ENCODE measurements at regions not wholly inside any gene's neighbourhood (a gene's known extent, or its start where the extent isn't known, plus 50 kb on each side); places are given as distances from the start of the nearest gene placed in this dataset.
A peak's percentile ranks its signal among the peaks of the same experiment; 100 is the strongest.

DNA sequence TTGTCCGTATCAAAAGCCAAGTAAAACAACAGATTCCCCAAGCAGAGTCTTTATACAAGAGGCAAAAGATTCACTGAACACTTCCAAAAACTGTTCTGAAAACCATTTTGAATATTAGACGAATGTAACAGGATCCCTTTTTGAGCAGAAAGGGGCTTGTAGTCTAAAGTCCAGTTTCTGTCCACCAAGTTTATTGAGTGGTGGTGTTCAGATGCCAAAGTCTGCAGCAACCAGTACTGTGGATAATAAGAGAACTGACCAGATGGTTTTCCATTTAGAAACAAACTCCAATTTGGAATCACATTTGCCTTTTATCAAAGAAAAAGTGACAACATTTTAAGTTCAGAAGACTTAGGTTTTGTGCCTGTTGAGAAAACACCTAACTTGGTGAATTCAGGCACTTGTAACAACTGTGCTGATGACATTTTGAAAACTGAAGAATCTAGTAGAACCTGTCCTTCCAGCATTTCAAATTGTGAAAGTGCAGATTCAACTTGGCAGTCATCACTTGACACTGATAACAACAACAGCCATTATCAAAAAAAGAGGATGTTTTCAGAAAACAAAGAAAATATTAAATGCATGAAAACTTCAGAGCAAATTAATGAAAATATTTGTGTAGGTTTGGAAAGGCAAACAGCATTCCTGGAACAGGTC is 217.1 kb downstream of the CSNK2A3 start:
- intact Hi-C loops (cut with DNase I) = no loop called here
- Histone ChIP-seq H3K27ac (ENCODE audit: low read length) (no peak overlapping the region), H3K27me3 (ENCODE audit: control insufficient read depth, insufficient read depth) (no peaks in the 10 kb centered on the region), H3K4me1 (ENCODE audit: control insufficient read depth, insufficient read depth, low read length) (no peaks in the 10 kb centered on the region), H3K4me3 (ENCODE audit: low read length) (no peak overlapping the region), H3K9me3 (ENCODE audit: control insufficient read depth, low read length) (no peaks in the 10 kb centered on the region)
- no peak for DNase-seq
- no peak for ATAC-seq
- WGBS = 61% methylated on average over 2 of the region's 2 CpGs

- H3K27ac ChIP-seq (ENCODE audit: low read length) = no peak overlapping the region
- 89% methylated on average over 1 of the region's 1 CpG for WGBS
- no peaks in the 10 kb centered on the region for H3K27me3 ChIP-seq (ENCODE audit: control insufficient read depth, insufficient read depth)
- no peaks in the 10 kb centered on the region for H3K4me1 ChIP-seq (ENCODE audit: control insufficient read depth, insufficient read depth, low read length)
- no peak overlapping the region for H3K4me3 ChIP-seq (ENCODE audit: low read length)
- ATAC-seq = no peak
- intact Hi-C loops (cut with DNase I) = no loop called here
- no peaks in the 10 kb centered on the region for H3K9me3 ChIP-seq (ENCODE audit: control insufficient read depth, low read length)
- no peak for DNase-seq
Measured at GRCh38 chr11:11129118-11129517, 223.9 kb downstream of the CSNK2A3 start.

DNA sequence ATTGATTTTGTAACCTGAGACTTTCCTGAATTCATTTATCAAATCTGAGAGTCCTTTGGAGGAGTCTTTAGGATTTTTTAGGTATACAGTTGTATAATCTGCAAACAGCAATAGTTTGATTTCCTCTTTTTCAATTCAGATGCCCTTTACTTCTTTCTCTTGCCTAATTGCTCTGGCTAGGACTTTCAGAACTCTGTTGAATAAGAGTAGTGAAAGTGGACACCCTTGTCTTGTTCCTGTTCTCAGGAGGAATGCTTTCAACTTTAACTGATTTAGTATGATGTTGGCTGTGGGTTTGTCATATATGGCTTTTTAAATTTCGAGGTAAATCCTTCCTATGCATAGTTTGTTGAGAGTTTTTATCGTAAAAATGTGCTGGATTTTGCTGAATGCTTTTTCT is 227.4 kb downstream of the CSNK2A3 start:
- intact Hi-C loops (cut with DNase I) = no loop called here
- no peaks in the 10 kb centered on the region for H3K4me1 ChIP-seq (ENCODE audit: control insufficient read depth, insufficient read depth, low read length)
- no peaks in the 10 kb centered on the region for H3K9me3 ChIP-seq (ENCODE audit: control insufficient read depth, low read length)
- 81% methylated on average over 2 of the region's 2 CpGs for WGBS
- ATAC-seq (no peak), DNase-seq (no peak)
- H3K27ac ChIP-seq (ENCODE audit: low read length) = no peak overlapping the region
- H3K4me3 ChIP-seq (ENCODE audit: low read length) = no peak overlapping the region
- no peaks in the 10 kb centered on the region for H3K27me3 ChIP-seq (ENCODE audit: control insufficient read depth, insufficient read depth)

DNA sequence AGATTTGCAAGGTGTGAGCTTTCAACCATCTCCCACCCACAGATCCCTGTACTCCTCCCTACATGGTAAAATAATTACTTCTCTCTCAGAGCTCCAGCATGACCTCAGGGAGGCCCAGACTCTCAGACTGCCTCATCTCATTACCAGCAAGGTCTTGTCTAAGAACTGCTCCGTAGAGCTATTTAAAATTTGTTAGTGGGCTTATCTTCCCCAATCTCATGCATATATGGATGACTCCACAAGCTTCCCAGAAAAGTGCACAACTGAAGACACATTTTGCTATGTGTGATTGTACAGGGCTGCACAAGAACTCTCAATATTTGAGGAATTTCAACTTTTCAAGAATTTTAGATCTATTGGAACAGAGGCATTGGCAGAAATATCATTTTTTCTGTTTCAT is 230.3 kb downstream of the CSNK2A3 start:
- no peak for DNase-seq
- Histone ChIP-seq H3K27ac (ENCODE audit: low read length) (no peak overlapping the region), H3K4me1 (ENCODE audit: control insufficient read depth, insufficient read depth, low read length) (no peaks in the 10 kb centered on the region), H3K9me3 (ENCODE audit: control insufficient read depth, low read length) (no peaks in the 10 kb centered on the region), H3K27me3 (ENCODE audit: control insufficient read depth, insufficient read depth) (no peaks in the 10 kb centered on the region), H3K4me3 (ENCODE audit: low read length) (no peak overlapping the region)
- ATAC-seq = no peak
- 90% methylated on average over 1 of the region's 1 CpG for WGBS
- intact Hi-C loops (cut with DNase I) = no loop called here

- H3K9me3 ChIP-seq (ENCODE audit: control insufficient read depth, low read length) = no peaks in the 10 kb centered on the region
- no peak overlapping the region for H3K27ac ChIP-seq (ENCODE audit: low read length)
- intact Hi-C loops (cut with DNase I) = no loop called here
- H3K4me3 ChIP-seq (ENCODE audit: low read length) = no peak overlapping the region
- no peak for ATAC-seq
- 100% methylated on average over 1 of the region's 1 CpG for WGBS
- DNase-seq = no peak
- H3K27me3 ChIP-seq (ENCODE audit: control insufficient read depth, insufficient read depth) = no peaks in the 10 kb centered on the region
- H3K4me1 ChIP-seq (ENCODE audit: control insufficient read depth, insufficient read depth, low read length) = no peaks in the 10 kb centered on the region
Measured at GRCh38 chr11:11119917-11120316, 233.1 kb downstream of the CSNK2A3 start.

GRCh38 chr11:11117730-11118129 is 235.3 kb downstream of the CSNK2A3 start:
- H3K27me3 ChIP-seq (ENCODE audit: control insufficient read depth, insufficient read depth) = no peaks in the 10 kb centered on the region
- H3K27ac ChIP-seq (ENCODE audit: low read length) = no peak overlapping the region
- ATAC-seq = no peak
- H3K4me3 ChIP-seq (ENCODE audit: low read length) = no peak overlapping the region
- no peaks in the 10 kb centered on the region for H3K9me3 ChIP-seq (ENCODE audit: control insufficient read depth, low read length)
- WGBS = 77% methylated on average over 3 of the region's 3 CpGs
- DNase-seq = no peak
- intact Hi-C loops (cut with DNase I) = no loop called here
- no peaks in the 10 kb centered on the region for H3K4me1 ChIP-seq (ENCODE audit: control insufficient read depth, insufficient read depth, low read length)

GRCh38 chr11:11115475-11115874 is 237.6 kb downstream of the CSNK2A3 start:
- H3K27me3 ChIP-seq (ENCODE audit: control insufficient read depth, insufficient read depth) = no peaks in the 10 kb centered on the region
- no peaks in the 10 kb centered on the region for H3K9me3 ChIP-seq (ENCODE audit: control insufficient read depth, low read length)
- ATAC-seq = no peak
- 92% methylated on average over 3 of the region's 3 CpGs for WGBS
- no peak overlapping the region for H3K27ac ChIP-seq (ENCODE audit: low read length)
- no peak for DNase-seq
- H3K4me1 ChIP-seq (ENCODE audit: control insufficient read depth, insufficient read depth, low read length) = no peaks in the 10 kb centered on the region
- H3K4me3 ChIP-seq (ENCODE audit: low read length) = no peak overlapping the region
- intact Hi-C loops (cut with DNase I) = no loop called here

- no peak overlapping the region for H3K27ac ChIP-seq (ENCODE audit: low read length)
- no peaks in the 10 kb centered on the region for H3K9me3 ChIP-seq (ENCODE audit: control insufficient read depth, low read length)
- intact Hi-C loops (cut with DNase I) = no loop called here
- no peak for ATAC-seq
- no peak for DNase-seq
- H3K4me3 ChIP-seq (ENCODE audit: low read length) = no peak overlapping the region
- H3K27me3 ChIP-seq (ENCODE audit: control insufficient read depth, insufficient read depth) = no peaks in the 10 kb centered on the region
- WGBS = 82% methylated on average over 1 of the region's 1 CpG
- H3K4me1 ChIP-seq (ENCODE audit: control insufficient read depth, insufficient read depth, low read length) = no peaks in the 10 kb centered on the region
Measured at GRCh38 chr11:11113626-11114025, 239.4 kb downstream of the CSNK2A3 start.

DNA sequence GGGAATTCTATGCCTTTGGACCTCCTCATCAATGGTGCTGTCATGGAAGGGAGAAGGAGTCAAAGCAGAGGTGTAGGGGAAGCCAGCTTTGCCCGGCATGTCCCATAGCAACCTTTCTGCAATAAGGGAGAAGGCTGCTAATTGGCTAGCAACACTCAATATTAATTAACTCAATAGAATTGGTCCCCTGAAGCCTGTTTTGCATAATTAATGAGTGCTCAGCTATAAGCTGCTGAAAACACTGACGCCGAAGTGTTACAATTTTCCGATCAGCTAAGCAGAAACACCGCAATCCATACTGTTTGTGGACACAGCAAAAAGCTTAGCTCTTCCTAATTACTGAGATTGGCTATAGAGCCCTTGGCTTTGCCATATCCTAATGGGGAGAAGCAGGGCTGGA is 245.0 kb downstream of the CSNK2A3 start:
- ATAC-seq (no peak), DNase-seq (no peak)
- Histone ChIP-seq H3K4me3 (ENCODE audit: low read length) (no peak overlapping the region), H3K27ac (ENCODE audit: low read length) (no peak overlapping the region), H3K9me3 (ENCODE audit: control insufficient read depth, low read length) (no peaks in the 10 kb centered on the region), H3K4me1 (ENCODE audit: control insufficient read depth, insufficient read depth, low read length) (no peaks in the 10 kb centered on the region), H3K27me3 (ENCODE audit: control insufficient read depth, insufficient read depth) (no peaks in the 10 kb centered on the region)
- WGBS = 95% methylated on average over 5 of the region's 5 CpGs
- intact Hi-C loops (cut with DNase I) = no loop called here

DNA sequence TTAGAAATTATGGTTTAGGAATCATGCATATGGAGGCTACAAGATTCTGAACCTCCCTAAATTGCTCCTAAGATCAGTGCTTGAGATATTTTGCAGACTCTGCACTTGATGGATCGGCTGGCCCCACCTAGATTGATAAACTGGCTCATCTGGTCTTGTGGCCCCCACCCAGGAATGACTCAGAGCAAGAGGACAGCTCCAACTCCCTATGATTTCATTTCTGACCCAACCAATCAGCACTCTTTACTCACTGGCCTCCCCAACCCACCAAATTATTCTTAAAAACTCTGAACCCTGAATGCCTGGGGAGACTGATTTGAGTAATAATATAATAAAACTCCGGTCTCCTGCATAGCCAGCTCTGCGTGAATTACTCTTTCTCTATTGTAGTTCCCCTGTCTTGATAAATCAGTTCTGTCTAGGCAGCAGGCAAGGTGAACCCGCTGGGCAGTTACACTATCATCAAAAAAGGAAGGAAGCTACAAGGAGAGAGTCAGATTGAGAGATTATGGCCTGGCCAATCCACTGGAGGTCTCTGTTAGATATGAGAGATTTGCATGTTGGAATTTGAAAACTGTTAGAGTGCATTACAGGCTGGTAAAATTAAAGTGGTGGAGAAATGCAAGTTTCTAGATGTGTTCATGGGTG is 245.8 kb downstream of the CSNK2A3 start:
- DNase-seq = peak in 1 of 3 donors; percentile 21
- H3K4me1 ChIP-seq (ENCODE audit: control insufficient read depth, insufficient read depth, low read length) = no peaks in the 10 kb centered on the region
- 75% methylated on average over 4 of the region's 4 CpGs for WGBS

GRCh38 chr11:11105361-11105760 is 247.5 kb upstream of the ZBED5 start:
- H3K4me3 ChIP-seq (ENCODE audit: low read length) = no peak overlapping the region
- 93% methylated on average over 1 of the region's 1 CpG for WGBS
- intact Hi-C loops (cut with DNase I) = no loop called here
- ATAC-seq = no peak
- H3K9me3 ChIP-seq (ENCODE audit: control insufficient read depth, low read length) = no peaks in the 10 kb centered on the region
- no peak overlapping the region for H3K27ac ChIP-seq (ENCODE audit: low read length)
- DNase-seq = no peak
- H3K4me1 ChIP-seq (ENCODE audit: control insufficient read depth, insufficient read depth, low read length) = no peaks in the 10 kb centered on the region
- no peaks in the 10 kb centered on the region for H3K27me3 ChIP-seq (ENCODE audit: control insufficient read depth, insufficient read depth)

More for the DNA sequence above, 245.8 kb downstream of the CSNK2A3 start:
- intact Hi-C loops (cut with DNase I) = no loop called here
- ATAC-seq = no peak
- Histone ChIP-seq H3K9me3 (ENCODE audit: control insufficient read depth, low read length) (no peaks in the 10 kb centered on the region), H3K27me3 (ENCODE audit: control insufficient read depth, insufficient read depth) (no peaks in the 10 kb centered on the region), H3K4me3 (ENCODE audit: low read length) (no peak overlapping the region), H3K27ac (ENCODE audit: low read length) (no peak overlapping the region)
